ENCODE measurements at regions not wholly inside any gene's neighbourhood (a gene's known extent, or its start where the extent isn't known, plus 50 kb on each side); places are given as distances from the start of the nearest gene placed in this dataset.

DNA sequence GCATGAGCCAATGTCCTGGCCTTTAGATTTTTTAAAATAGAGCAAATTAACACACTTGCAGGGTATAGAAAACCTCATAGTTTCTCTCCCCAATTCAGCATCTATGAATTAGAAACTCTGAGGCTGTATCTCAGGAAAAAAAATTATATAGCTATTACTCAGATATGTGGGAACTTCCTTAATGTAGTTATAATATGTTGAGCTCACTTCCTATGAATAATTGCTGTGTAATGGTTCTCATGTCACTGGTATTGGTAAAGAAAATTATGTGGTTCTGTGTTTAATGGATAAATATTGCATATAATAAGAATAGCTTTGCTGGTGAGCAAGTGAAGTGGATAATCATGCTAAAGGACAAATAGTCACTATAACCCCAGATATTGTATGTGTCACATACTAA is 2019.8 kb downstream of the NCAM2 start:
- H3K4me2 ChIP-seq (replicated peaks; ENCODE audit: extremely low read depth, low read length, poor library complexity, severe bottlenecking), result no peak overlapping the region
- TF ChIP-seq, protein P1, sequence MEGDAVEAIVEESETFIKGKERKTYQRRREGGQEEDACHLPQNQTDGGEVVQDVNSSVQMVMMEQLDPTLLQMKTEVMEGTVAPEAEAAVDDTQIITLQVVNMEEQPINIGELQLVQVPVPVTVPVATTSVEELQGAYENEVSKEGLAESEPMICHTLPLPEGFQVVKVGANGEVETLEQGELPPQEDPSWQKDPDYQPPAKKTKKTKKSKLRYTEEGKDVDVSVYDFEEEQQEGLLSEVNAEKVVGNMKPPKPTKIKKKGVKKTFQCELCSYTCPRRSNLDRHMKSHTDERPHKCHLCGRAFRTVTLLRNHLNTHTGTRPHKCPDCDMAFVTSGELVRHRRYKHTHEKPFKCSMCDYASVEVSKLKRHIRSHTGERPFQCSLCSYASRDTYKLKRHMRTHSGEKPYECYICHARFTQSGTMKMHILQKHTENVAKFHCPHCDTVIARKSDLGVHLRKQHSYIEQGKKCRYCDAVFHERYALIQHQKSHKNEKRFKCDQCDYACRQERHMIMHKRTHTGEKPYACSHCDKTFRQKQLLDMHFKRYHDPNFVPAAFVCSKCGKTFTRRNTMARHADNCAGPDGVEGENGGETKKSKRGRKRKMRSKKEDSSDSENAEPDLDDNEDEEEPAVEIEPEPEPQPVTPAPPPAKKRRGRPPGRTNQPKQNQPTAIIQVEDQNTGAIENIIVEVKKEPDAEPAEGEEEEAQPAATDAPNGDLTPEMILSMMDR (IDR thresholded peaks at IDR 0.05), result no peak
- Mint-ChIP-seq H3K9me3 (peaks cover 0 to 14% (median 5%) of the 10 kb centered on the region in 7 donors), H3K27ac (no peak overlapping the region), H3K4me1 (no peaks in the 10 kb centered on the region), H3K36me3 (no peaks in the 10 kb centered on the region), H3K4me3 (no peak overlapping the region), H3K27me3 (ENCODE audit: low read depth in 3 of 3) (peaks cover 0 to 2% (median 0%) of the 10 kb centered on the region in 3 donors)
- no peak overlapping the region for H2AFZ ChIP-seq (ENCODE audit: insufficient read depth, low read depth, low read length, poor library complexity, severe bottlenecking)
- H3K9me3 ChIP-seq (replicated peaks in 1 of 2; ENCODE audit: control insufficient read depth in 1 of 2, insufficient read depth in 1 of 2, low read length in 2 of 2), result no peaks in the 10 kb centered on the region
- no peak overlapping the region for H3K27ac ChIP-seq (ENCODE audit: low read depth in 1 of 2, low read length in 2 of 2)
- intact Hi-C loops (cut with micrococcal nuclease), result no loop called here
- H3K27me3 ChIP-seq (ENCODE audit: control insufficient read depth in 2 of 2, insufficient read depth in 2 of 2, low read length in 2 of 2), result no peaks in the 10 kb centered on the region
- no peaks in the 10 kb centered on the region for H3K4me1 ChIP-seq (ENCODE audit: control insufficient read depth in 1 of 2, insufficient read depth in 2 of 2, low read length in 2 of 2)
- H3K79me2 ChIP-seq (ENCODE audit: insufficient read depth, low read length), result no peaks in the 10 kb centered on the region
- no peaks in the 10 kb centered on the region for H4K20me1 ChIP-seq (ENCODE audit: insufficient read depth, low read length)
- no peak overlapping the region for H3K9ac ChIP-seq (ENCODE audit: insufficient read depth, low read length, poor library complexity, severe bottlenecking)
- H3K4me3 ChIP-seq (replicated peaks in 1 of 3; ENCODE audit: low read depth in 2 of 3, low read length in 3 of 3), result no peak overlapping the region
- H3K36me3 ChIP-seq (replicated peaks in 1 of 2; ENCODE audit: control insufficient read depth in 1 of 2, insufficient read depth in 2 of 2, low read length in 2 of 2), result no peaks in the 10 kb centered on the region
- DNase-seq, result no peak

DNA sequence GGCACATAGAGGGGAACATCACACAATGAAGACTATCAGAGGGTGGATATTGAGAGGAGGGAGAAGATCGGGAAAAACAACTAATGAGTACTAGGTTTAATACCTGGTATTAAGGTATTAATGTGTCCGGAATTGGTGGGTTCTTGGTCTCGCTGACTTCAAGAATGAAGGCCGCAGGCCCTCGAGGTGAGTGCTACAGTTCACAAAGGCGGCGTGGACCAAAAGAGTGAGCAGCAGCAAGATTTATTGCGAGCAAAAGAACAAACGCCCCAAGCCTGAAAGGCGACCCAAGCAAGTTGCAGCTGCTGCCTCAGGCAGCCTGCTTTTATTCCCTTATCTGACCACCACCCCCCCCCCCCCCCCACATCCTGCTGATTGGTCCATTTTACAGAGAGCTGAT is 2022.8 kb downstream of the NCAM2 start:
- peaks cover 0 to 2% (median 0%) of the 10 kb centered on the region in 3 donors for H3K27me3 Mint-ChIP-seq (ENCODE audit: low read depth in 3 of 3)
- no peaks in the 10 kb centered on the region for H3K9me3 ChIP-seq (replicated peaks in 1 of 2; ENCODE audit: control insufficient read depth in 1 of 2, insufficient read depth in 1 of 2, low read length in 2 of 2)
- H3K79me2 ChIP-seq (ENCODE audit: insufficient read depth, low read length), result no peaks in the 10 kb centered on the region
- H3K4me1 ChIP-seq (ENCODE audit: control insufficient read depth in 1 of 2, insufficient read depth in 2 of 2, low read length in 2 of 2), result no peaks in the 10 kb centered on the region
- 94% methylated on average over 7 of the region's 10 CpGs for WGBS (ENCODE audit: insufficient coverage)
- no peak overlapping the region for H3K4me3 ChIP-seq (replicated peaks in 1 of 3; ENCODE audit: low read depth in 2 of 3, low read length in 3 of 3)
- DNase-seq, result no peak
- H3K27me3 ChIP-seq (ENCODE audit: control insufficient read depth in 2 of 2, insufficient read depth in 2 of 2, low read length in 2 of 2), result no peaks in the 10 kb centered on the region
- intact Hi-C loops (cut with micrococcal nuclease), result no loop called here
- H3K36me3 Mint-ChIP-seq, result no peaks in the 10 kb centered on the region
- no peak overlapping the region for H3K9ac ChIP-seq (ENCODE audit: insufficient read depth, low read length, poor library complexity, severe bottlenecking)
- H4K20me1 ChIP-seq (ENCODE audit: insufficient read depth, low read length), result no peaks in the 10 kb centered on the region
- no peak overlapping the region for H3K4me3 Mint-ChIP-seq
- H3K9me3 Mint-ChIP-seq, result peaks cover 0 to 15% (median 2%) of the 10 kb centered on the region in 7 donors
- H3K4me2 ChIP-seq (replicated peaks; ENCODE audit: extremely low read depth, low read length, poor library complexity, severe bottlenecking), result no peak overlapping the region
- no peak overlapping the region for H2AFZ ChIP-seq (ENCODE audit: insufficient read depth, low read depth, low read length, poor library complexity, severe bottlenecking)
- H3K27ac Mint-ChIP-seq, result no peak overlapping the region
- TF ChIP-seq, protein P1 (IDR thresholded peaks at IDR 0.05), result no peak
- H3K36me3 ChIP-seq (replicated peaks in 1 of 2; ENCODE audit: control insufficient read depth in 1 of 2, insufficient read depth in 2 of 2, low read length in 2 of 2), result no peaks in the 10 kb centered on the region
- H3K27ac ChIP-seq (ENCODE audit: low read depth in 1 of 2, low read length in 2 of 2), result no peak overlapping the region
- no peaks in the 10 kb centered on the region for H3K4me1 Mint-ChIP-seq
